HCT116 (cell line): ENCODE measurements at regions not wholly inside any gene's neighbourhood (a gene's known extent, or its start where the extent isn't known, plus 50 kb on each side); places are given as distances from the start of the nearest gene placed in this dataset.

ENCODE experiments used
- ATAC-seq: fragments of 200-7000 bp; cut with Tn5 transposase; 2 replicates; pipeline ENCODE4 v1.9.1; 2020; ENCODE audit warnings: mild to moderate bottlenecking, moderate library complexity
- BruUV-seq: library from RNA; stranded (reverse); fragments of 400-500 nt; replicated peaks from 2 replicates; lab custom pipeline; 2021; lab: Mats Ljungman, UMichigan
- CTCF ChIA-PET: fragments of 300-600 bp; sonication (Branson Sonifier 250); formaldehyde crosslinking; loops from one replicate; lab custom pipeline; 2021; ENCODE audit warnings: antibody characterized with exemption; lab: Charles Lee
- POLR2A ChIA-PET: fragments of 300-600, 350-600 bp; sonication (Branson Sonifier 250); formaldehyde crosslinking; loops from one replicate; lab custom pipeline; 2021; ENCODE audit warnings: antibody characterized with exemption; lab: Charles Lee
- RAD21 ChIA-PET, 2 experiments: fragments of 300-600 bp; sonication (Branson Sonifier 250); formaldehyde crosslinking; loops; one replicate each; lab custom pipeline; 2023; ENCODE audit warnings: low total read pairs in 2 of 2; ENCODE audit not compliant: uncharacterized antibody in 2 of 2, unreplicated experiment in 2 of 2, low non-redundant PET in 1 of 2; lab: Charles Lee
- DNase-seq: peaks from one replicate; pipeline ENCODE4 v3.0.0-alpha.2; 2010; ENCODE audit warnings: low read depth, low spot score
- H2AFZ ChIP-seq: fragments of 200-600 bp; shearing (Covaris generic), sonication (generic); 2 replicates; pipeline ENCODE4 v1.6.1; 2017; ENCODE audit warnings: low read depth, mixed run types, mixed read lengths, antibody characterized with exemption, low read length; ENCODE audit not compliant: poor library complexity, severe bottlenecking
- H3K27ac ChIP-seq: 2 replicates; pipeline ENCODE4 v1.5.1; 2012; ENCODE audit warnings: low read depth, low read length
- H3K27me3 ChIP-seq: fragments of 200-600 bp; sonication (generic); 2 replicates; pipeline ENCODE4 v1.6.1; 2016; ENCODE audit warnings: mixed run types, low read length, mixed read lengths; ENCODE audit not compliant: insufficient read depth
- H3K36me3 ChIP-seq, 2 experiments: fragments of 200-500 bp in 1 of 2; fragments of 200-600 bp in 1 of 2; sonication (Bioruptor generic) in 1 of 2; sonication (generic) in 1 of 2; 2 replicates each; pipeline versions ENCODE4 v1.5.1 to v1.6.1; 2014 to 2016; ENCODE audit warnings: low read length in 2 of 2, inconsistent platforms in 1 of 2, mixed read lengths in 1 of 2, mixed run types in 1 of 2; ENCODE audit not compliant: insufficient read depth in 2 of 2, control insufficient read depth in 1 of 2
- H3K4me1 ChIP-seq, 2 experiments: fragments of 200-600 bp in 1 of 2; sonication (generic) in 1 of 2; 2 replicates each; pipeline versions ENCODE4 v1.5.1 to v1.6.1; 2012 to 2017; ENCODE audit warnings: low read length in 2 of 2, inconsistent platforms in 1 of 2, mild to moderate bottlenecking in 1 of 2, mixed read lengths in 1 of 2, mixed run types in 1 of 2, moderate library complexity in 1 of 2; ENCODE audit not compliant: insufficient read depth in 2 of 2, control insufficient read depth in 1 of 2
- H3K4me2 ChIP-seq: fragments of 200-600 bp; sonication (generic); 2 replicates; pipeline ENCODE4 v1.6.1; 2017; ENCODE audit warnings: mixed run types, low read length, mixed read lengths
- H3K4me3 ChIP-seq, 2 experiments: fragments of 200-600 bp in 1 of 2; sonication (generic) in 1 of 2; replicated peaks in 1 of 2; 2 replicates each; pipeline ENCODE4 v1.5.1; 2011 to 2016; ENCODE audit warnings: low read length in 2 of 2, control low read depth in 1 of 2, low read depth in 1 of 2, mild to moderate bottlenecking in 1 of 2, mixed read lengths in 1 of 2, mixed run types in 1 of 2
- H3K79me2 ChIP-seq: fragments of 200-600 bp; sonication (generic); 2 replicates; pipeline ENCODE4 v1.6.1; 2017; ENCODE audit warnings: mild to moderate bottlenecking, mixed run types, low read length, moderate library complexity, mixed read lengths; ENCODE audit not compliant: insufficient read depth
- H3K9ac ChIP-seq: fragments of 200-600 bp; sonication (generic); 2 replicates; pipeline ENCODE4 v1.6.1; 2016; ENCODE audit warnings: low read length, mixed read lengths
- H3K9me2 ChIP-seq: fragments of 200-600 bp; sonication (generic), shearing (Covaris generic); 2 replicates; pipeline ENCODE4 v1.6.1; 2017; ENCODE audit warnings: mixed run types, mild to moderate bottlenecking, moderate library complexity; ENCODE audit not compliant: insufficient read depth
- H3K9me3 ChIP-seq, 2 experiments: fragments of 200-500 bp in 1 of 2; fragments of 200-600 bp in 1 of 2; sonication (Bioruptor generic) in 1 of 2; sonication (generic) in 1 of 2; 2 replicates each; pipeline ENCODE4 v1.6.1; 2014 to 2017; ENCODE audit warnings: low read length in 2 of 2, mixed read lengths in 2 of 2, inconsistent platforms in 1 of 2, low read depth in 1 of 2, mild to moderate bottlenecking in 1 of 2, mixed run types in 1 of 2, moderate library complexity in 1 of 2; ENCODE audit not compliant: control insufficient read depth in 1 of 2, insufficient read depth in 1 of 2
- H4K20me1 ChIP-seq: fragments of 200-600 bp; sonication (generic), shearing (Covaris generic); 2 replicates; pipeline ENCODE4 v1.6.1; 2017; ENCODE audit warnings: mixed run types, mild to moderate bottlenecking, moderate library complexity; ENCODE audit not compliant: insufficient read depth
- CBX3 ChIP-seq: IDR thresholded peaks from 2 replicates; pipeline ENCODE4 v1.6.1; 2012; ENCODE audit warnings: low read depth
- CEBPB ChIP-seq: IDR thresholded peaks from 2 replicates; pipeline ENCODE4 v1.6.1; 2012; ENCODE audit warnings: low read depth
- EGR1 ChIP-seq: IDR thresholded peaks from 2 replicates; pipeline ENCODE4 v1.6.1; 2012; ENCODE audit warnings: low read depth
- EZH2 ChIP-seq: fragments of 200-600 bp; sonication (generic); IDR thresholded peaks from 2 replicates; pipeline ENCODE4 v1.6.1; 2017; ENCODE audit warnings: antibody characterized with exemption, mixed run types
- EZH2phosphoT487 ChIP-seq: fragments of 200-600 bp; IDR thresholded peaks from 2 replicates; pipeline ENCODE4 v1.6.1; 2018; ENCODE audit warnings: antibody characterized with exemption, borderline replicate concordance
- FOSL1 ChIP-seq: IDR thresholded peaks from 2 replicates; pipeline ENCODE4 v1.6.1; 2012; ENCODE audit warnings: low read depth
- JUND ChIP-seq: IDR thresholded peaks from 2 replicates; pipeline ENCODE4 v1.6.1; 2012
- SP1 ChIP-seq: IDR thresholded peaks from 2 replicates; pipeline ENCODE4 v1.6.1; 2012; ENCODE audit warnings: low read depth
- TCF7L2 ChIP-seq: IDR thresholded peaks from 2 replicates; pipeline ENCODE4 v1.7.0; 2011; ENCODE audit warnings: borderline replicate concordance, inconsistent platforms; ENCODE audit not compliant: insufficient read depth, insufficient read length; ENCODE audit errors: extremely low read depth
- ZFX ChIP-seq: fragments of 450-650 bp; IDR thresholded peaks from 2 replicates; pipeline ENCODE4 v1.6.1; 2017
- ZNF274 ChIP-seq: fragments of 200-500 bp; sonication (Bioruptor generic); IDR thresholded peaks from 2 replicates; pipeline ENCODE4 v1.6.1; 2014; ENCODE audit warnings: mild to moderate bottlenecking, low read depth, low read length, inconsistent platforms
- intact Hi-C: fragments of 100-400 bp; cut with micrococcal nuclease; formaldehyde crosslinking; loops from 2 replicates; pipeline ENCODE4 v1.10.0; 2022
- TF ChIP-seq, protein P1 (sequence below): IDR thresholded peaks from 2 replicates; pipeline ENCODE4 v1.6.1; 2012; ENCODE audit warnings: low read depth
- TF ChIP-seq, protein P2 (sequence below), 3 experiments: fragments of 200-600 bp in 1 of 3; sonication (generic) in 1 of 3; IDR thresholded peaks in 2 of 3; conservative IDR thresholded peaks in 1 of 3; 2 replicates each; pipeline ENCODE4 v1.5.1; 2012 to 2017; ENCODE audit warnings: low read depth in 2 of 3, low read length in 2 of 3, antibody characterized with exemption in 1 of 3, borderline replicate concordance in 1 of 3, control low read depth in 1 of 3, mild to moderate bottlenecking in 1 of 3, mixed read lengths in 1 of 3, mixed run types in 1 of 3, moderate library complexity in 1 of 3; ENCODE audit not compliant: insufficient read depth in 1 of 3

DNA sequence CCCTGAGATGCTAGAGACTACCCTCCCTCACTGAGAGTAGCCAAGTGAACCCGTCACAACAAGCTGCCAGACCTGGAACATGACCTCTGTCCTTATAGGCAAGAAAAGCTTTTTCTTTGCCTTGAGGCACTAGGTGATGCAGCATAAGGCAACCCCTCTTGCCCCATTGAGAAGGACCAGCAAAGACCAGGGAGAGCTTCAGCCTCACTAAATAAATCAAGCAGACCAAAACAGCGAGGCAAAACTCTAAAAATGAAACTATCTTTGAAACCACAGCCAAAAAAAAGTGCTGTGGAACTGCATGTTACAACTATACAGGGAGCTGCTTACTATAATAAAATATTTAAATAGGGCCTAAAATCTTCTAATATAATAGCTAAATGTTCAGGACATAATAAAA lies 62.6 kb upstream of the FAM83B start:
- ATAC-seq, result no peak
- Histone ChIP-seq H3K36me3 (no peaks in the 10 kb centered on the region), H4K20me1 (no peaks in the 10 kb centered on the region), H3K9me3 (no peaks in the 10 kb centered on the region), H3K27ac (no peak overlapping the region), H3K9ac (no peak overlapping the region), H3K4me1 (no peaks in the 10 kb centered on the region), H3K27me3 (no peaks in the 10 kb centered on the region), H2AFZ (no peak overlapping the region), H3K79me2 (no peaks in the 10 kb centered on the region), H3K9me2 (no peaks in the 10 kb centered on the region)
- DNase-seq, result no peak
- no TSS peak for BruUV-seq
- intact Hi-C loops, result no loop called here
- CTCF ChIA-PET, result no interaction called here
- TF ChIP-seq JUND (no peak), EGR1 (no peak), CBX3 (no peak), SP1 (no peak), EZH2 (no peak), FOSL1 (no peak), ZFX (no peak), CEBPB (no peak), ZNF274 (no peak), TCF7L2 (no peak), EZH2phosphoT487 (no peak)
- TF ChIP-seq, protein P1, sequence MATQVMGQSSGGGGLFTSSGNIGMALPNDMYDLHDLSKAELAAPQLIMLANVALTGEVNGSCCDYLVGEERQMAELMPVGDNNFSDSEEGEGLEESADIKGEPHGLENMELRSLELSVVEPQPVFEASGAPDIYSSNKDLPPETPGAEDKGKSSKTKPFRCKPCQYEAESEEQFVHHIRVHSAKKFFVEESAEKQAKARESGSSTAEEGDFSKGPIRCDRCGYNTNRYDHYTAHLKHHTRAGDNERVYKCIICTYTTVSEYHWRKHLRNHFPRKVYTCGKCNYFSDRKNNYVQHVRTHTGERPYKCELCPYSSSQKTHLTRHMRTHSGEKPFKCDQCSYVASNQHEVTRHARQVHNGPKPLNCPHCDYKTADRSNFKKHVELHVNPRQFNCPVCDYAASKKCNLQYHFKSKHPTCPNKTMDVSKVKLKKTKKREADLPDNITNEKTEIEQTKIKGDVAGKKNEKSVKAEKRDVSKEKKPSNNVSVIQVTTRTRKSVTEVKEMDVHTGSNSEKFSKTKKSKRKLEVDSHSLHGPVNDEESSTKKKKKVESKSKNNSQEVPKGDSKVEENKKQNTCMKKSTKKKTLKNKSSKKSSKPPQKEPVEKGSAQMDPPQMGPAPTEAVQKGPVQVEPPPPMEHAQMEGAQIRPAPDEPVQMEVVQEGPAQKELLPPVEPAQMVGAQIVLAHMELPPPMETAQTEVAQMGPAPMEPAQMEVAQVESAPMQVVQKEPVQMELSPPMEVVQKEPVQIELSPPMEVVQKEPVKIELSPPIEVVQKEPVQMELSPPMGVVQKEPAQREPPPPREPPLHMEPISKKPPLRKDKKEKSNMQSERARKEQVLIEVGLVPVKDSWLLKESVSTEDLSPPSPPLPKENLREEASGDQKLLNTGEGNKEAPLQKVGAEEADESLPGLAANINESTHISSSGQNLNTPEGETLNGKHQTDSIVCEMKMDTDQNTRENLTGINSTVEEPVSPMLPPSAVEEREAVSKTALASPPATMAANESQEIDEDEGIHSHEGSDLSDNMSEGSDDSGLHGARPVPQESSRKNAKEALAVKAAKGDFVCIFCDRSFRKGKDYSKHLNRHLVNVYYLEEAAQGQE, result no peak
- TF ChIP-seq, protein P2, sequence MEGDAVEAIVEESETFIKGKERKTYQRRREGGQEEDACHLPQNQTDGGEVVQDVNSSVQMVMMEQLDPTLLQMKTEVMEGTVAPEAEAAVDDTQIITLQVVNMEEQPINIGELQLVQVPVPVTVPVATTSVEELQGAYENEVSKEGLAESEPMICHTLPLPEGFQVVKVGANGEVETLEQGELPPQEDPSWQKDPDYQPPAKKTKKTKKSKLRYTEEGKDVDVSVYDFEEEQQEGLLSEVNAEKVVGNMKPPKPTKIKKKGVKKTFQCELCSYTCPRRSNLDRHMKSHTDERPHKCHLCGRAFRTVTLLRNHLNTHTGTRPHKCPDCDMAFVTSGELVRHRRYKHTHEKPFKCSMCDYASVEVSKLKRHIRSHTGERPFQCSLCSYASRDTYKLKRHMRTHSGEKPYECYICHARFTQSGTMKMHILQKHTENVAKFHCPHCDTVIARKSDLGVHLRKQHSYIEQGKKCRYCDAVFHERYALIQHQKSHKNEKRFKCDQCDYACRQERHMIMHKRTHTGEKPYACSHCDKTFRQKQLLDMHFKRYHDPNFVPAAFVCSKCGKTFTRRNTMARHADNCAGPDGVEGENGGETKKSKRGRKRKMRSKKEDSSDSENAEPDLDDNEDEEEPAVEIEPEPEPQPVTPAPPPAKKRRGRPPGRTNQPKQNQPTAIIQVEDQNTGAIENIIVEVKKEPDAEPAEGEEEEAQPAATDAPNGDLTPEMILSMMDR (IDR thresholded peaks at IDR 0.05 in 2 of 3, conservative IDR thresholded peaks at IDR 0.05 in 1 of 3; ENCODE audit: borderline replicate concordance in 1 of 3, insufficient read depth in 1 of 3, low read depth in 2 of 3, low read length in 2 of 3), result no peak
- TF ChIP-seq, all 23 proteins: peak for 0
- H3K4me3 ChIP-seq, result no peak overlapping the region
- H3K4me2 ChIP-seq, result no peak overlapping the region
- ChIA-PET POLR2A (no interaction called here), RAD21 (no interaction called here)
